SK-N-SH (cell line): ENCODE measurements at regions not wholly inside any gene's neighbourhood (a gene's known extent, or its start where the extent isn't known, plus 50 kb on each side); places are given as distances from the start of the nearest gene placed in this dataset.

ENCODE experiments used
- CTCF ChIA-PET: fragments of 300-600, 350-600 bp; formaldehyde crosslinking; extraction: SDS; loops from one replicate; lab custom pipeline; 2021; lab: Yijun Ruan, JAX
- POLR2A ChIA-PET: fragments of 350-600 bp; sonication (Branson Sonifier 250); formaldehyde crosslinking; extraction: SDS; loops from one replicate; lab custom pipeline; 2020; ENCODE audit warnings: antibody characterized with exemption, inconsistent platforms; lab: Yijun Ruan, JAX
- DNase-seq: peaks from one replicate; pipeline ENCODE4 v3.0.0; 2012
- H2AFZ ChIP-seq: fragments of 200-600 bp; sonication (generic); 2 replicates; pipeline ENCODE4 v1.8.1; 2016; ENCODE audit warnings: antibody characterized with exemption, mild to moderate bottlenecking, low read depth
- H3F3A ChIP-seq: fragments of 200-600 bp; sonication (generic); replicated peaks from 2 replicates; pipeline ENCODE3; 2016; ENCODE audit warnings: antibody characterized with exemption, mild to moderate bottlenecking; ENCODE audit not compliant: insufficient read depth
- H3K27ac ChIP-seq, 2 experiments: fragments of 200-500 bp in 1 of 2; fragments of 200-600 bp in 1 of 2; sonication (Bioruptor generic) in 1 of 2; sonication (generic), shearing (Covaris generic) in 1 of 2; 2 replicates each; pipeline versions ENCODE4 v1.5.1 to v1.6.1; 2014 to 2016; ENCODE audit warnings: low read depth in 2 of 2, inconsistent platforms in 1 of 2, low read length in 1 of 2, mild to moderate bottlenecking in 1 of 2, mixed read lengths in 1 of 2
- H3K27me3 ChIP-seq: fragments of 200-600 bp; sonication (generic), shearing (Covaris generic); 2 replicates; pipeline ENCODE4 v1.6.1; 2016; ENCODE audit warnings: mixed run types; ENCODE audit not compliant: insufficient read depth
- H3K36me3 ChIP-seq, 2 experiments: fragments of 200-500 bp in 1 of 2; fragments of 200-600 bp in 1 of 2; sonication (Bioruptor generic) in 1 of 2; sonication (generic) in 1 of 2; replicated peaks in 1 of 2; 2 replicates each; pipeline versions ENCODE3 to v1.5.1; 2014 to 2016; ENCODE audit warnings: low read length in 1 of 2, mild to moderate bottlenecking in 1 of 2; ENCODE audit not compliant: insufficient read depth in 2 of 2, control insufficient read depth in 1 of 2
- H3K4me1 ChIP-seq, 2 experiments: fragments of 200-500 bp in 1 of 2; fragments of 200-600 bp in 1 of 2; sonication (Bioruptor generic) in 1 of 2; sonication (generic), shearing (Covaris generic) in 1 of 2; 2 replicates each; pipeline versions ENCODE4 v1.5.1 to v1.6.1; 2014 to 2016; ENCODE audit warnings: low read depth in 1 of 2, low read length in 1 of 2, mixed run types in 1 of 2; ENCODE audit not compliant: insufficient read depth in 2 of 2, control insufficient read depth in 1 of 2
- H3K4me2 ChIP-seq: fragments of 200-600 bp; sonication (generic), shearing (Covaris generic); 2 replicates; pipeline ENCODE4 v1.6.1; 2017; ENCODE audit warnings: mixed run types
- H3K4me3 ChIP-seq, 2 experiments: fragments of 200-500 bp in 1 of 2; fragments of 200-600 bp in 1 of 2; sonication (Bioruptor generic) in 1 of 2; sonication (generic), shearing (Covaris generic) in 1 of 2; 2 replicates each; pipeline versions ENCODE4 v1.5.1 to v1.8.1; 2014 to 2016; ENCODE audit warnings: low read depth in 2 of 2, inconsistent platforms in 1 of 2, low read length in 1 of 2, mild to moderate bottlenecking in 1 of 2, mixed read lengths in 1 of 2, moderate library complexity in 1 of 2
- H3K79me2 ChIP-seq: fragments of 200-600 bp; sonication (generic); 2 replicates; pipeline ENCODE4 v1.8.1; 2017; ENCODE audit warnings: mild to moderate bottlenecking; ENCODE audit not compliant: insufficient read depth
- H3K9ac ChIP-seq: fragments of 200-600 bp; sonication (generic); 2 replicates; pipeline ENCODE4 v1.6.1; 2017; ENCODE audit warnings: mixed run types
- H3K9me2 ChIP-seq: fragments of 200-600 bp; sonication (generic); 2 replicates; pipeline ENCODE4 v1.6.1; 2017; ENCODE audit warnings: mixed run types
- H3K9me3 ChIP-seq: fragments of 200-600 bp; sonication (generic); 2 replicates; pipeline ENCODE4 v1.6.1; 2017; ENCODE audit warnings: mixed run types, mild to moderate bottlenecking, moderate library complexity
- H4K20me1 ChIP-seq: fragments of 200-600 bp; sonication (generic); 2 replicates; pipeline ENCODE4 v1.6.1; 2017; ENCODE audit warnings: mild to moderate bottlenecking, mixed run types; ENCODE audit not compliant: insufficient read depth
- CHD2 ChIP-seq: fragments of 150-350 bp; IDR thresholded peaks from 2 replicates; pipeline ENCODE4 v1.6.1; 2018; ENCODE audit warnings: low read length; ENCODE audit not compliant: partially characterized antibody
- EZH2phosphoT487 ChIP-seq: fragments of 200-600 bp; sonication (generic); IDR thresholded peaks from 2 replicates; pipeline ENCODE4 v1.6.1; 2017; ENCODE audit warnings: low read depth, mixed run types, mild to moderate bottlenecking, antibody characterized with exemption, moderate library complexity, borderline replicate concordance
- FOXJ3 ChIP-seq: sonication (generic); formaldehyde crosslinking; IDR thresholded peaks from 2 replicates; pipeline ENCODE4 v1.5.1; 2020; ENCODE audit warnings: mild to moderate bottlenecking, missing genetic modification reagents
- GABPA ChIP-seq: IDR thresholded peaks from 2 replicates; pipeline ENCODE4 v1.4.0; 2012; ENCODE audit warnings: low read depth, mild to moderate bottlenecking
- GATA2 ChIP-seq: sonication (generic); formaldehyde crosslinking; IDR thresholded peaks from 2 replicates; pipeline ENCODE4 v1.5.0; 2020; ENCODE audit warnings: mild to moderate bottlenecking, missing genetic modification reagents
- IRF3 ChIP-seq: fragments of 150-350 bp; IDR thresholded peaks from 2 replicates; pipeline ENCODE4 v1.6.1; 2016; ENCODE audit warnings: mild to moderate bottlenecking, low read depth, low read length
- MXI1 ChIP-seq: IDR thresholded peaks from 2 replicates; pipeline ENCODE4 v1.6.1; 2012; ENCODE audit warnings: mild to moderate bottlenecking, low read depth, low read length, improper control_type of control experiment
- NRF1 ChIP-seq: IDR thresholded peaks from 2 replicates; pipeline ENCODE4 v1.6.1; 2012; ENCODE audit warnings: low read depth, mild to moderate bottlenecking, low read length
- POLR2AphosphoS5 ChIP-seq: IDR thresholded peaks from 2 replicates; pipeline ENCODE4 v1.6.1; 2012; ENCODE audit warnings: low read depth, low read length
- RAD21 ChIP-seq: IDR thresholded peaks from 2 replicates; pipeline ENCODE4 v1.6.1; 2012; ENCODE audit warnings: mild to moderate bottlenecking, low read length
- RCOR1 ChIP-seq: fragments of 150-350 bp; IDR thresholded peaks from 2 replicates; pipeline ENCODE4 v1.6.1; 2017; ENCODE audit warnings: antibody characterized with exemption, low read length
- RFX5 ChIP-seq: IDR thresholded peaks from 2 replicates; pipeline ENCODE4 v1.6.1; 2012; ENCODE audit warnings: mild to moderate bottlenecking, improper control_type of control experiment, low read length
- RXRA ChIP-seq: IDR thresholded peaks from 2 replicates; pipeline ENCODE4 v1.4.0; 2012; ENCODE audit warnings: low read depth, mild to moderate bottlenecking, borderline replicate concordance
- SMC3 ChIP-seq: IDR thresholded peaks from 2 replicates; pipeline ENCODE4 v1.6.1; 2012; ENCODE audit warnings: low read depth, low read length, improper control_type of control experiment
- TCF12 ChIP-seq: IDR thresholded peaks from 2 replicates; pipeline ENCODE4 v1.4.0; 2012
- TEAD4 ChIP-seq: IDR thresholded peaks from 2 replicates; pipeline ENCODE4 v1.4.0; 2012; ENCODE audit warnings: mild to moderate bottlenecking, borderline replicate concordance; ENCODE audit not compliant: insufficient read depth
- USF1 ChIP-seq: IDR thresholded peaks from 2 replicates; pipeline ENCODE4 v1.4.0; 2012; ENCODE audit warnings: low read depth, borderline replicate concordance
- USF2 ChIP-seq: fragments of 150-350 bp; IDR thresholded peaks from 2 replicates; pipeline ENCODE4 v1.6.1; 2017; ENCODE audit warnings: antibody characterized with exemption, low read length, low read depth, borderline replicate concordance
- YY1 ChIP-seq: IDR thresholded peaks from 2 replicates; pipeline ENCODE4 v1.4.0; 2012; ENCODE audit warnings: low read depth, mild to moderate bottlenecking
- WGBS: methylation state at CpG from one replicate; pipeline ENCODE4 v1.1.6; 2017; ENCODE audit warnings: low lambda C conversion rate; 5-methylcytosine and 5-hydroxymethylcytosine counted together

DNA sequence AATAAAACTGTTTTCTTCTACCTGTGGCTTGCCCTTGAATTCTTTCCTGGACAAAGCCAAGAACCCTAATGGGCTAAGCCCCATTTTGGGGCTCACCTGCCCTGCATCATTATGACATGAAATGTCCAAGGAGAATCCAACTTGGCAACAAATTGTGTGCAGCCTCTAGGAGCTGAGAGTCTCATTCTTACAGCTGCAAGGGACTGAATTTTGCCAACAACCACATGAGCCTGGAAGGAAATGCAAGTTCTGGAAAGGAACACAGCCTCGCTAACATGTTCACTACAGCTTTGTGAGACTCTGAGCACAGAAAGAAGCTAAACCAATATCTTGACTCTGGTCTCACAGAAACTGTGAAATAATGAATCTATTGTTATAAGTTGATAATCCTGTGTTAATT lies 94.8 kb upstream of the CDH12 start:
- 4% methylated on average over 1 of the region's 1 CpG for WGBS
- Histone ChIP-seq H3K9ac (no peak overlapping the region), H3K9me3 (no peaks in the 10 kb centered on the region), H3F3A (no peaks in the 10 kb centered on the region), H3K4me3 (no peak overlapping the region), H3K4me1 (no peaks in the 10 kb centered on the region), H3K4me2 (no peak overlapping the region), H3K79me2 (no peaks in the 10 kb centered on the region), H4K20me1 (no peaks in the 10 kb centered on the region), H3K9me2 (no peaks in the 10 kb centered on the region), H3K27ac (no peak overlapping the region), H3K27me3 (no peaks in the 10 kb centered on the region), H3K36me3 (no peaks in the 10 kb centered on the region), H2AFZ (no peak overlapping the region)
- ChIA-PET POLR2A (no interaction called here), CTCF (no interaction called here)
- DNase-seq: no peak
- TF ChIP-seq IRF3 (no peak), POLR2AphosphoS5 (no peak), CHD2 (no peak), SMC3 (no peak), RCOR1 (no peak), RFX5 (no peak)

GRCh38 chr5:22938362-22938761 lies 85.2 kb upstream of the CDH12 start:
- no peaks in the 10 kb centered on the region for H3K36me3 ChIP-seq
- TF ChIP-seq TCF12 (no peak), RXRA (no peak), RAD21 (no peak), GATA2 (no peak), NRF1 (no peak), MXI1 (no peak), TEAD4 (no peak), FOXJ3 (CRISPR knock-in tag) (no peak), USF2 (no peak), GABPA (no peak), USF1 (no peak), EZH2phosphoT487 (no peak), YY1 (no peak), POLR2AphosphoS5 (no peak)
- no peaks in the 10 kb centered on the region for H3K27me3 ChIP-seq
- no peaks in the 10 kb centered on the region for H3K79me2 ChIP-seq
- no peak overlapping the region for H2AFZ ChIP-seq
- no peak overlapping the region for H3K9ac ChIP-seq
- H3K4me1 ChIP-seq: no peaks in the 10 kb centered on the region
- H3K9me2 ChIP-seq: no peaks in the 10 kb centered on the region
- H3K9me3 ChIP-seq: no peaks in the 10 kb centered on the region
- CTCF ChIA-PET: no interaction called here
- H3K4me3 ChIP-seq: no peak overlapping the region
- H3F3A ChIP-seq: no peaks in the 10 kb centered on the region
- POLR2A ChIA-PET: no interaction called here
- 4% methylated on average over 4 of the region's 4 CpGs for WGBS
- H3K4me2 ChIP-seq: no peak overlapping the region
- no peaks in the 10 kb centered on the region for H4K20me1 ChIP-seq
- DNase-seq: no peak
- H3K27ac ChIP-seq: no peak overlapping the region
